HepG2 (cell line): ENCODE measurements at regions not wholly inside any gene's neighbourhood (a gene's known extent, or its start where the extent isn't known, plus 50 kb on each side); places are given as distances from the start of the nearest gene placed in this dataset.

Source experiments
- ATAC-seq: fragments of 200-7000 bp; cut with Tn5 transposase; 3 replicates; pipeline ENCODE4 v1.9.1; 2020; ENCODE audit warnings: mild to moderate bottlenecking, moderate library complexity
- BruUV-seq: library from RNA; stranded (reverse); fragments of 400-500 nt; replicated peaks from 2 replicates; lab custom pipeline; 2021; lab: Mats Ljungman, UMichigan
- CTCF ChIA-PET: fragments of 300-600 bp; formaldehyde crosslinking; extraction: SDS; loops from one replicate; lab custom pipeline; 2021; ENCODE audit warnings: low total read pairs, inconsistent platforms, low intra/inter-chr PET ratio; lab: Yijun Ruan, JAX
- POLR2A ChIA-PET: fragments of 350-600 bp; sonication (Branson Sonifier 250); formaldehyde crosslinking; loops from one replicate; lab custom pipeline; 2020; ENCODE audit warnings: antibody characterized with exemption, inconsistent platforms; lab: Yijun Ruan, JAX
- DNase-seq: peaks from one replicate; pipeline ENCODE4 v3.0.0-alpha.2; 2015; ENCODE audit warnings: low spot score
- FAIRE-seq: peaks from 3 replicates; lab custom pipeline; 2011; peaks lifted over from hg19 to GRCh38; lab: Jason Lieb, UNC
- H2AFZ ChIP-seq: one replicate; pipeline ENCODE4 v1.6.1; 2011; ENCODE audit warnings: low read length, inconsistent platforms
- H3K27ac ChIP-seq: fragments of 300-600 bp; 3 replicates; pipeline ENCODE4 v1.8.0; 2011; ENCODE audit warnings: mixed run types, mild to moderate bottlenecking, mixed read lengths, low read length, inconsistent platforms; ENCODE audit not compliant: insufficient read depth; ENCODE audit errors: extremely low read length
- H3K27me3 ChIP-seq, 2 experiments: fragments of 200-600 bp in 1 of 2; 2 replicates in 1 of 2; 3 replicates in 1 of 2; pipeline versions ENCODE4 v1.6.0 to v1.8.0; 2011; ENCODE audit warnings: low read length in 2 of 2, mild to moderate bottlenecking in 2 of 2, moderate library complexity in 2 of 2, inconsistent platforms in 1 of 2; ENCODE audit not compliant: insufficient read depth in 2 of 2, control insufficient read depth in 1 of 2
- H3K36me3 ChIP-seq, 2 experiments: fragments of 200-600 bp in 1 of 2; replicated peaks in 1 of 2; 2 replicates in 1 of 2; 3 replicates in 1 of 2; pipeline versions ENCODE4 v1.5.1 to v1.8.0; 2011; ENCODE audit warnings: low read length in 2 of 2, inconsistent platforms in 1 of 2; ENCODE audit not compliant: insufficient read depth in 2 of 2, control insufficient read depth in 1 of 2
- H3K4me1 ChIP-seq: 2 replicates; pipeline ENCODE4 v1.5.1; 2012; ENCODE audit warnings: low read length, inconsistent platforms; ENCODE audit not compliant: insufficient read depth
- H3K4me2 ChIP-seq: 2 replicates; pipeline ENCODE4 v1.6.0; 2011; ENCODE audit warnings: low read depth, low read length, inconsistent platforms
- H3K4me3 ChIP-seq, 3 experiments: fragments of 200-600 bp in 1 of 3; sonication (generic), shearing (Covaris generic) in 1 of 3; replicated peaks in 1 of 3; 2 replicates each; pipeline ENCODE4 v1.5.1; 2011 to 2016; ENCODE audit warnings: low read length in 3 of 3, inconsistent platforms in 2 of 3, low read depth in 2 of 3, mild to moderate bottlenecking in 2 of 3, control low read depth in 1 of 3, mixed read lengths in 1 of 3; ENCODE audit not compliant: insufficient read depth in 1 of 3
- H3K79me2 ChIP-seq: one replicate; pipeline ENCODE4 v1.6.1; 2011; ENCODE audit warnings: low read length, inconsistent platforms; ENCODE audit not compliant: insufficient read depth
- H3K9ac ChIP-seq: 2 replicates; pipeline ENCODE4 v1.6.0; 2011; ENCODE audit warnings: mild to moderate bottlenecking, low read depth, low read length, inconsistent platforms; ENCODE audit not compliant: insufficient read depth
- H3K9me3 ChIP-seq: 2 replicates; pipeline ENCODE4 v1.5.1; 2012; ENCODE audit warnings: mild to moderate bottlenecking, low read length
- H4K20me1 ChIP-seq: 2 replicates; pipeline ENCODE4 v1.6.0; 2011; ENCODE audit warnings: inconsistent platforms, mild to moderate bottlenecking, low read length, moderate library complexity; ENCODE audit not compliant: insufficient read depth
- IKZF4 ChIP-seq: sonication (generic); formaldehyde crosslinking; IDR thresholded peaks from 2 replicates; pipeline ENCODE4 v1.5.1; 2020; ENCODE audit warnings: borderline replicate concordance, mild to moderate bottlenecking, low read depth, missing genetic modification reagents; ENCODE audit errors: not compliant biosample characterization
- MXD4 ChIP-seq: IDR thresholded peaks from 2 replicates; pipeline ENCODE4 v1.6.1; 2016; ENCODE audit warnings: mild to moderate bottlenecking, missing biosample characterization, missing genetic modification reagents
- NR2F6 ChIP-seq, 2 experiments: IDR thresholded peaks; 2 replicates each; pipeline ENCODE4 v1.6.1; 2016; ENCODE audit warnings: antibody characterized with exemption in 1 of 2, mild to moderate bottlenecking in 1 of 2
- POGZ ChIP-seq: sonication (generic); formaldehyde crosslinking; IDR thresholded peaks from 2 replicates; pipeline ENCODE4 v1.4.0; 2020; ENCODE audit warnings: mild to moderate bottlenecking, missing genetic modification reagents
- RFX3 ChIP-seq: IDR thresholded peaks from 2 replicates; pipeline ENCODE4 v1.6.1; 2016; ENCODE audit warnings: missing biosample characterization, missing genetic modification reagents
- ZFP62 ChIP-seq: sonication (generic); formaldehyde crosslinking; IDR thresholded peaks from 2 replicates; pipeline ENCODE4 v1.4.0; 2020; ENCODE audit warnings: missing genetic modification reagents
- ZNF354B ChIP-seq: sonication (generic); formaldehyde crosslinking; IDR thresholded peaks from 2 replicates; pipeline ENCODE4 v1.8.0; 2022; ENCODE audit warnings: mild to moderate bottlenecking, missing genetic modification reagents
- ZSCAN9 ChIP-seq: IDR thresholded peaks from 2 replicates; pipeline ENCODE4 v1.6.1; 2016; ENCODE audit warnings: borderline replicate concordance
- WGBS: methylation state at CpG from one replicate; pipeline ENCODE4 v1.1.6; 2017; ENCODE audit warnings: low lambda C conversion rate; 5-methylcytosine and 5-hydroxymethylcytosine counted together
- in situ Hi-C: cut with HindIII; loops from 2 replicates; pipeline ENCODE4 v1.10.0; 2017; ENCODE audit warnings: low pct_unique_long_range_greater_than_20kb; ENCODE audit not compliant: extremely low pct_ligation_motif_present
- intact Hi-C: fragments of 100-400 bp; cut with micrococcal nuclease; formaldehyde crosslinking; loops from one replicate; pipeline ENCODE4 v1.10.0; 2022; ENCODE audit not compliant: unreplicated experiment
- TF ChIP-seq, protein P1 (sequence below): sonication (generic); formaldehyde crosslinking; IDR thresholded peaks from 2 replicates; pipeline ENCODE4 v1.4.0; 2020; ENCODE audit warnings: missing genetic modification reagents, borderline replicate concordance
- TF ChIP-seq, protein P2 (sequence below): sonication (generic); formaldehyde crosslinking; IDR thresholded peaks from 2 replicates; pipeline ENCODE4 v1.8.1; 2022; ENCODE audit warnings: low read depth, mild to moderate bottlenecking, missing genetic modification reagents

DNA sequence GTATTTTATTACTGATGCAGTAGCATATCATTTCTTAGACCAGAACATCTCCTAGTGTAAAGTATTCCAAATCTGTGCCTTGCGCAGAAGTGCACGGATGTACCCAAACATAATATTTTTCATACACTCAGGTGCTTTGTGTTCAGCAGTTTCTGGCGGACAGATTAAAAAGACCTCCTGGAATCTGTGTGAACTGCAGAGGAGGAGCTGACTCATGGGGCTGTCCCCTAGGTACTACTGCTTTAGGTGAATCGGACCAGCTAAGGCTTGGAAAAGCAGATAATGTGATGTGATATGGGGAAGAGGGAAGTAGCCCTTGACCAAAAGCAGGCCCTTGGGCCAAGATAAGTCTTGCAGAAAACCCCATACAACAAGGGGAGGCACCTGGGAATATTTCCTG is 310.1 kb downstream of the PLK2 start (continued):
- TF ChIP-seq, protein P1, sequence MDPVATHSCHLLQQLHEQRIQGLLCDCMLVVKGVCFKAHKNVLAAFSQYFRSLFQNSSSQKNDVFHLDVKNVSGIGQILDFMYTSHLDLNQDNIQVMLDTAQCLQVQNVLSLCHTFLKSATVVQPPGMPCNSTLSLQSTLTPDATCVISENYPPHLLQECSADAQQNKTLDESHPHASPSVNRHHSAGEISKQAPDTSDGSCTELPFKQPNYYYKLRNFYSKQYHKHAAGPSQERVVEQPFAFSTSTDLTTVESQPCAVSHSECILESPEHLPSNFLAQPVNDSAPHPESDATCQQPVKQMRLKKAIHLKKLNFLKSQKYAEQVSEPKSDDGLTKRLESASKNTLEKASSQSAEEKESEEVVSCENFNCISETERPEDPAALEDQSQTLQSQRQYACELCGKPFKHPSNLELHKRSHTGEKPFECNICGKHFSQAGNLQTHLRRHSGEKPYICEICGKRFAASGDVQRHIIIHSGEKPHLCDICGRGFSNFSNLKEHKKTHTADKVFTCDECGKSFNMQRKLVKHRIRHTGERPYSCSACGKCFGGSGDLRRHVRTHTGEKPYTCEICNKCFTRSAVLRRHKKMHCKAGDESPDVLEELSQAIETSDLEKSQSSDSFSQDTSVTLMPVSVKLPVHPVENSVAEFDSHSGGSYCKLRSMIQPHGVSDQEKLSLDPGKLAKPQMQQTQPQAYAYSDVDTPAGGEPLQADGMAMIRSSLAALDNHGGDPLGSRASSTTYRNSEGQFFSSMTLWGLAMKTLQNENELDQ (CRISPR knock-in tag) = no peak
- TF ChIP-seq, all 625 proteins: peak for 0

- H3K4me1 ChIP-seq = no peaks in the 10 kb centered on the region
- no peaks in the 10 kb centered on the region for H3K36me3 ChIP-seq
- DNase-seq (no peak), FAIRE-seq (no peak), ATAC-seq (no peak)
- in situ Hi-C loops = no loop called here
- no peak overlapping the region for H3K4me3 ChIP-seq
- no peaks in the 10 kb centered on the region for H3K79me2 ChIP-seq
- CTCF ChIA-PET = no interaction called here
- no peak overlapping the region for H3K9ac ChIP-seq
- no peak for TF ChIP-seq NR2F6 (IDR thresholded peaks at IDR 0.05)
- no peak for TF ChIP-seq NR2F6 (CRISPR knock-in tag; IDR thresholded peaks at IDR 0.05)
- TF ChIP-seq MXD4 = no peak
- TF ChIP-seq RFX3 (CRISPR knock-in tag) = no peak
- TF ChIP-seq ZFP62 (CRISPR knock-in tag) = no peak
- no peak for TF ChIP-seq IKZF4 (CRISPR knock-in tag)
- no peak for TF ChIP-seq ZSCAN9 (CRISPR knock-in tag)
- TF ChIP-seq, protein P2, sequence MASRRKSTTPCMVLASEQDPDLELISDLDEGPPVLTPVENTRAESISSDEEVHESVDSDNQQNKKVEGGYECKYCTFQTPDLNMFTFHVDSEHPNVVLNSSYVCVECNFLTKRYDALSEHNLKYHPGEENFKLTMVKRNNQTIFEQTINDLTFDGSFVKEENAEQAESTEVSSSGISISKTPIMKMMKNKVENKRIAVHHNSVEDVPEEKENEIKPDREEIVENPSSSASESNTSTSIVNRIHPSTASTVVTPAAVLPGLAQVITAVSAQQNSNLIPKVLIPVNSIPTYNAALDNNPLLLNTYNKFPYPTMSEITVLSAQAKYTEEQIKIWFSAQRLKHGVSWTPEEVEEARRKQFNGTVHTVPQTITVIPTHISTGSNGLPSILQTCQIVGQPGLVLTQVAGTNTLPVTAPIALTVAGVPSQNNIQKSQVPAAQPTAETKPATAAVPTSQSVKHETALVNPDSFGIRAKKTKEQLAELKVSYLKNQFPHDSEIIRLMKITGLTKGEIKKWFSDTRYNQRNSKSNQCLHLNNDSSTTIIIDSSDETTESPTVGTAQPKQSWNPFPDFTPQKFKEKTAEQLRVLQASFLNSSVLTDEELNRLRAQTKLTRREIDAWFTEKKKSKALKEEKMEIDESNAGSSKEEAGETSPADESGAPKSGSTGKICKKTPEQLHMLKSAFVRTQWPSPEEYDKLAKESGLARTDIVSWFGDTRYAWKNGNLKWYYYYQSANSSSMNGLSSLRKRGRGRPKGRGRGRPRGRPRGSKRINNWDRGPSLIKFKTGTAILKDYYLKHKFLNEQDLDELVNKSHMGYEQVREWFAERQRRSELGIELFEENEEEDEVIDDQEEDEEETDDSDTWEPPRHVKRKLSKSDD (CRISPR knock-in tag) = no peak
- no peak for TF ChIP-seq POGZ
- TF ChIP-seq ZNF354B (CRISPR knock-in tag) = no peak
- intact Hi-C loops = no loop called here
- 8% methylated on average over 2 of the region's 3 CpGs for WGBS
- H3K9me3 ChIP-seq = no peaks in the 10 kb centered on the region
- BruUV-seq = no TSS peak
- POLR2A ChIA-PET = no interaction called here
- H3K4me2 ChIP-seq = no peak overlapping the region
- no peak overlapping the region for H3K27ac ChIP-seq
- H4K20me1 ChIP-seq = no peaks in the 10 kb centered on the region
- no peaks in the 10 kb centered on the region for H3K27me3 ChIP-seq
- H2AFZ ChIP-seq = no peak overlapping the region
Observed at GRCh38 chr5:58149345-58149744, 310.5 kb downstream of the PLK2 start.
